Gastroesophageal sphincter (tissue), 4 donors: ENCODE measurements at regions not wholly inside any gene's neighbourhood (a gene's known extent, or its start where the extent isn't known, plus 50 kb on each side); places are given as distances from the start of the nearest gene placed in this dataset.
"Not testable (repeated sequence)": the region's sequence is repeated elsewhere in the genome, so short reads cannot be mapped to it uniquely, and the experiment has no call there.

Source experiments
- ATAC-seq: fragments of 150-250 bp; one replicate; pipeline ENCODE4 v1.9.1; 2016; ENCODE audit warnings: mild to moderate bottlenecking, moderate library complexity
- H3K27ac ChIP-seq, 4 donors: fragments of 200-600 bp; sonication (generic) in 3 of 4; 1 replicate in 3 of 4; 2 replicates in 1 of 4; pipeline ENCODE4 v1.5.1; 2016 to 2019
- H3K27me3 ChIP-seq: fragments of 200-600 bp; sonication (generic); one replicate; pipeline ENCODE4 v1.5.1; 2019
- H3K36me3 ChIP-seq, 2 donors: fragments of 200-600 bp; sonication (generic); one replicate each; pipeline ENCODE4 v1.5.1; 2019; ENCODE audit warnings: control low read depth in 1 of 2
- H3K4me1 ChIP-seq, 3 donors: fragments of 200-600 bp; sonication (generic); 1 replicate in 2 of 3; 2 replicates in 1 of 3; pipeline ENCODE4 v1.5.1; 2016 to 2019; ENCODE audit warnings: control low read depth in 2 of 3
- H3K4me3 ChIP-seq, 2 donors: fragments of 200-600 bp; sonication (generic); one replicate each; pipeline ENCODE4 v1.5.1; 2019; ENCODE audit warnings: mild to moderate bottlenecking in 1 of 2, moderate library complexity in 1 of 2
- H3K9me3 ChIP-seq, 3 donors: fragments of 200-600 bp; sonication (generic); one replicate each; pipeline ENCODE4 v1.5.1; 2017 to 2019; ENCODE audit warnings: control low read depth in 2 of 3
- EP300 ChIP-seq: sonication (generic); formaldehyde crosslinking; IDR thresholded peaks from one replicate; pipeline ENCODE4 v1.6.1; 2017; ENCODE audit warnings: antibody characterized with exemption, mild to moderate bottlenecking
- POLR2A ChIP-seq, 2 donors: fragments of 450-650 bp; IDR thresholded peaks; one replicate each; pipeline ENCODE4 v1.6.1; 2017; ENCODE audit warnings: antibody characterized with exemption in 2 of 2, mild to moderate bottlenecking in 2 of 2, moderate library complexity in 1 of 2
- POLR2AphosphoS5 ChIP-seq: sonication (generic); formaldehyde crosslinking; IDR thresholded peaks from one replicate; pipeline ENCODE4 v1.6.1; 2017; ENCODE audit warnings: antibody characterized with exemption
- WGBS, 2 donors: methylation state at CpG; one replicate each; pipeline ENCODE4 v1.1.5; 2018; ENCODE audit warnings: low coverage in 1 of 2; 5-methylcytosine and 5-hydroxymethylcytosine counted together
- TF ChIP-seq, protein P1 (sequence below), 4 experiments: fragments of 200-600 bp in 2 of 4; fragments of 450-650 bp in 2 of 4; sonication (generic) in 1 of 4; IDR thresholded peaks; one replicate each; pipeline ENCODE4 v1.5.1; 2017 to 2019; ENCODE audit warnings: antibody characterized with exemption in 4 of 4, mild to moderate bottlenecking in 2 of 4, moderate library complexity in 2 of 4

DNA sequence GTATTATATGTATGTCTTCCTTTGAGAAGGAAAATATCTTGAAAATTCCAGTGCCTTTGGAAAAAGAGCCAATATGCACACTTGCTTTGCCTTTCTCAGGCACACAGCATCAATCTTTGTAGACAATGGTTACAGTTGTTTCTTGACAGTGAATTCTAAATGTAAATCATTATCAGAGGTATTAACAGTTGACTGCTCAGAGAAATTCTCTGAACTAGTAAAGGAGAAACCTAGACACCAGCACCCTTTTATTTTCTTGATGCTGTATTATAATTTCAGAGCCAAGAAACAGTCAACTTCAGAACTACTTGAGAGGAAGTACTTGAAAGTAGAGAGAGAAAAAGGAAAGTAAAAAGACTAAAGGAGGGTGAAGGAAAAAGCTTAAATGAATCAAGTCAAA, 185.8 kb upstream of the SMIM30 start:
- Histone ChIP-seq H3K4me3 (no peak overlapping the region), H3K36me3 (no peaks in the 10 kb centered on the region), H3K4me1 (no peaks in the 10 kb centered on the region), H3K27me3 (no peaks in the 10 kb centered on the region), H3K9me3 (no peaks in the 10 kb centered on the region), H3K27ac (no peak overlapping the region)
- ATAC-seq = no peak
- TF ChIP-seq, protein P1, sequence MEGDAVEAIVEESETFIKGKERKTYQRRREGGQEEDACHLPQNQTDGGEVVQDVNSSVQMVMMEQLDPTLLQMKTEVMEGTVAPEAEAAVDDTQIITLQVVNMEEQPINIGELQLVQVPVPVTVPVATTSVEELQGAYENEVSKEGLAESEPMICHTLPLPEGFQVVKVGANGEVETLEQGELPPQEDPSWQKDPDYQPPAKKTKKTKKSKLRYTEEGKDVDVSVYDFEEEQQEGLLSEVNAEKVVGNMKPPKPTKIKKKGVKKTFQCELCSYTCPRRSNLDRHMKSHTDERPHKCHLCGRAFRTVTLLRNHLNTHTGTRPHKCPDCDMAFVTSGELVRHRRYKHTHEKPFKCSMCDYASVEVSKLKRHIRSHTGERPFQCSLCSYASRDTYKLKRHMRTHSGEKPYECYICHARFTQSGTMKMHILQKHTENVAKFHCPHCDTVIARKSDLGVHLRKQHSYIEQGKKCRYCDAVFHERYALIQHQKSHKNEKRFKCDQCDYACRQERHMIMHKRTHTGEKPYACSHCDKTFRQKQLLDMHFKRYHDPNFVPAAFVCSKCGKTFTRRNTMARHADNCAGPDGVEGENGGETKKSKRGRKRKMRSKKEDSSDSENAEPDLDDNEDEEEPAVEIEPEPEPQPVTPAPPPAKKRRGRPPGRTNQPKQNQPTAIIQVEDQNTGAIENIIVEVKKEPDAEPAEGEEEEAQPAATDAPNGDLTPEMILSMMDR (IDR thresholded peaks at IDR 0.05) = no peak
- TF ChIP-seq POLR2AphosphoS5 = no peak
- TF ChIP-seq EP300 = no peak
- no peak for TF ChIP-seq POLR2A (IDR thresholded peaks at IDR 0.05)

DNA sequence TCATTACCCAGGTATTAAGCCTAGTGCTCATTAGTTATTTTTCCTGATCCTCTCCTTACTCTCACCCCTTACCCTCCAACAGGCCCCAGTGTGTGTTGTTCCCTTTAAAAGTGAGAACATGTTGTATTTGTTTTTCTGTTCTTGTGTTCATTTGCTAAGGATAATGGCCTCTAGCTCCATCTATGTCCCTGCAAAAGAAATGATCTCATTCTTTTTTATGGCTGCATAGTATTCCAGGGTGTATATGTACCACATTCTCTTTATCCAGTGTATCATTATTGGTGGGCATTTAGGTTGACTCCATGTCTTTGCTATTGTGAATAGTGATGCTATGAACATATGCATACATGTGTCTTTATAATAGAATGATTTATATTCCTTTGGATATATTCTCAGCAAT, 185.0 kb upstream of the SMIM30 start:
- H3K27me3 ChIP-seq, H3K36me3 ChIP-seq, H3K9me3 ChIP-seq, H3K27ac ChIP-seq, H3K4me1 ChIP-seq, ATAC-seq, H3K4me3 ChIP-seq: not testable (repeated sequence)

DNA sequence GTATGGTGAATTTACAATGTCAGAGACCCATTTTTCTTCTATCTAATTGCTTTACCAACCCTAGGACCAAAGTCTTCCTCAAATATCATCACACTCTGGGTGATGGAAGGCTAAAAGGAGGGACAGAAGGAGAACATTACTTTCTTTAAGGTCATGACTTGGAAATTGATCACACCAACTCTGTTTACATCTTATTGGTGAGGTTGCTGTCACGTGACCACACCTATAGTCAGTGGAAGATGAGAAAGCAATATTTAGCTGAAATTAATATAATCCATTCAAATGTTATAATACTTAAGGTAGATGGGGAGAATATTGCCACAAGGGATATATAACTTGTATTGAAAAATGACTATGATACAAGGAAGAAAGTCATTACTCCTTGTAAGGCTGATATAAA, 183.6 kb upstream of the SMIM30 start:
- no peaks in the 10 kb centered on the region for H3K9me3 ChIP-seq
- no peak overlapping the region for H3K27ac ChIP-seq
- WGBS, 2 donors = 70 to 100% methylated on average over 1 of the region's 1 CpG
- no peak overlapping the region for H3K4me3 ChIP-seq
- no peak for ATAC-seq
- no peaks in the 10 kb centered on the region for H3K27me3 ChIP-seq
- TF ChIP-seq EP300 = no peak
- TF ChIP-seq, protein P1 (IDR thresholded peaks at IDR 0.05) = no peak
- no peak for TF ChIP-seq POLR2A (IDR thresholded peaks at IDR 0.05)
- no peak for TF ChIP-seq POLR2AphosphoS5
- no peaks in the 10 kb centered on the region for H3K4me1 ChIP-seq
- H3K36me3 ChIP-seq = no peaks in the 10 kb centered on the region

DNA sequence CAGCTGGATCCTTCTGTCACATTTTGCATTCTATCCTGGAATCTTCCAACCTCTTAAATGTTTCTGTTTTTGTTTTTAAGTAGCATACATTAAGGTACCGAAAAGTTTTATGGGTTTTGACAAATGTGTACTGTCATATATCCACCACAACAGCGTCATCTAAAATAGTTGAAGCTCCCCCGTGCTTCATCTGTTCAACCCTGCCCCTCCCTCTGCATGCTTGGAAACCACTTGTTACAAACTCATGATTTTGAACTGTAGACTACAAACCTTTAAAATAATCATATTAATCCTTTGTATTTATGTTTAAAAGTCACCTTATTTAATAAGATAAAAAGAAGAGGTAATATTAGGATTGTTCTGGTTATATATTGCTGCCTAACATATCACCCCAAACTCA, 182.8 kb upstream of the SMIM30 start:
- Histone ChIP-seq H3K27me3 (no peaks in the 10 kb centered on the region), H3K36me3 (no peaks in the 10 kb centered on the region), H3K27ac (no peak overlapping the region), H3K9me3 (no peaks in the 10 kb centered on the region), H3K4me1 (no peaks in the 10 kb centered on the region), H3K4me3 (no peak overlapping the region)
- 77 to 79% methylated on average over 3 of the region's 3 CpGs for WGBS, 2 donors
- no peak for TF ChIP-seq EP300
- no peak for TF ChIP-seq POLR2A (IDR thresholded peaks at IDR 0.05)
- no peak for TF ChIP-seq POLR2AphosphoS5
- TF ChIP-seq, protein P1 (IDR thresholded peaks at IDR 0.05) = no peak
- ATAC-seq = no peak

GRCh38 chr7:113299748-113300147, 181.4 kb upstream of the SMIM30 start:
- no peaks in the 10 kb centered on the region for H3K27me3 ChIP-seq

More at GRCh38 chr7:113299748-113300147, 181.4 kb upstream of the SMIM30 start:
- Histone ChIP-seq H3K4me3 (no peak overlapping the region), H3K4me1 (no peaks in the 10 kb centered on the region), H3K36me3 (no peaks in the 10 kb centered on the region), H3K9me3 (no peaks in the 10 kb centered on the region), H3K27ac (no peak overlapping the region)
- TF ChIP-seq POLR2A (IDR thresholded peaks at IDR 0.05) (no peak), EP300 (no peak), POLR2AphosphoS5 (no peak)
- TF ChIP-seq, protein P1 (IDR thresholded peaks at IDR 0.05) = no peak
- ATAC-seq = no peak
